HG03139 (cell line): ENCODE measurements at regions not wholly inside any gene's neighbourhood (a gene's known extent, or its start where the extent isn't known, plus 50 kb on each side); places are given as distances from the start of the nearest gene placed in this dataset.
"Not testable (repeated sequence)": the region's sequence is repeated elsewhere in the genome, so short reads cannot be mapped to it uniquely, and the experiment has no call there.

Experiments
- ATAC-seq: cut with Tn5 transposase; IDR thresholded peaks from one replicate; pipeline ENCODE4 v1.9.1; 2021; ENCODE audit not compliant: unreplicated experiment

DNA sequence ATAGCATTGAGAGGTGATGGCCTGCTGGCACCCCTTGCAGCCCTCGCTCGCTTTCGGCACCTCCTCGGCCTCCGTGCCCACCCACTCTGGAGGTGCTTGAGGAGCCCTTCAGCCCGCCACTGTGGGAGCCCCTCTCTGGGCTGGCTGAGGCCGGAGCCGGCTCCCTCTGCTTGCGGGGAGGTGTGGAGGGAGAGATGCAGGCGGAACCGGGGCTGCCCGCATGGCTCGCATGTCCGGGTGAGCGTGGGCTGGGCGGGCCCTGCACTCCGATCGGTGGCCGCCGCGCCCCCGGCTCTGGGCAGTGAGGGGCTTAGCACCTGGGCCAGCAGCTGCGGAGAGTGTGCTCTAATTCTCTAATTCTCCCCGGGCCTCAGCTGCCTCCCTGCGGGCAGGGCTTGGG, 101.1 kb downstream of the KIF4B start:
- ATAC-seq: no peak

DNA sequence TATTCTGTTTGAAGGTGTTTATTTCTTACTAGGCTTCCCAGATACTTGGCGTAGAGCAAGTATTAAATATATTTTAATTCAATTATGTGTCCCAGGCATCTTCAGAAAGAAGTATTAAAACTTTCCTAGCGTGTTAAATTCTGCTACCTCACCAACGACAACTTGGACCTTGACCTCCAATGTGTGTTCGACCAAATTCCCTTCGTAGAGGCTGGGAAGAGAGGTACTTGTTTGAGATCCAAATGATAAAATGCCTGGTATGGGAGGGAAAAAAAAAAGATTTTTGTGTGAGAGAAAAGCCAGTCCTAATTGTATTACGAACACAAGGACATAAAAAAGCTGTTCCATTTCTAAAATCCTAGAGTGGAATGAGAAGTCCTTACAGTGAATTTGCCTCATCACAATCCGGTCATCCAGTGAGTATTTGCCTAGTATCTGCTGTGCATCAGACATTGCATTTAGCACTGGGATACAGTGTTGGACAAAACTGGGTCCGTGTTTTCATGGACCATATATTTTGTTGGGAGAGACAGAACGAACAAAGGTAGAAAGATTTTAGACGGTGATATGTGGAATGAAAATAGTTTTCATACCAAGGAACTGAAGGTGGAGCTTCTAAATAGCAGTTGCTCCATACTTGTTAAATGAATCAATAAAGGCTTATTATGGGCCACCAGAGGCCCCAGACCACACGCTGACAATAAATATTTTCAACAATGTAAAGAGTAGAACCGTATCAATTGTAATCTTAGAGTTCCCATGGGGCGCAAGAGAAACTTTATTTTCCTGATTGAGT, 103.1 kb downstream of the KIF4B start:
- no peak for ATAC-seq

DNA sequence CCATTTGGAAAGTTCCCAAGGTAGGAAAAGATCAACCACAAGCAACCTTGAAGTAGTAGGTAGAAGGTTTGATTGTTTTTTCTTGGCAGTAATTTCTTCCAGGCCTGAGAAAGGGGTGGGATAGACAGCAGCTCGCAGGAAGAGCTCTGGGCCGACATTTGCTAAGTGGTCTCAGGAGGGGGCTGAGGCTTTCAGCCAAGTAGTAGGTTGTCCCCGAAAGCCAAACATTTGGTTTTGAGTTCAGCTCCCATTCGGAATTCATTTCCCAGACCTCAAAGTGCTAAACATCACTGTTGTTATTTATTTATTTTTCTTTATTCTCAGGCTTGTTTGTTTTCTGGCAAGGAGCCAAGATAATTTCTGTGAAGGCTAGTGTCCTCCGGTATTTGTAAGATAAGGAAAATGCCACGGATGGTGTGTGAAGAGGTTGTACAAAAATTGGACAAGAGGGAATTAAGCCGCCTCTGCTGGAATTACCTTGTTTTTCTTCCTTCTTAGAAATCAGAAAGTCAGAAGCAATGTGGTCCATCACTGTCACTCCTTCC, 112.1 kb downstream of the KIF4B start:
- no peak for ATAC-seq

DNA sequence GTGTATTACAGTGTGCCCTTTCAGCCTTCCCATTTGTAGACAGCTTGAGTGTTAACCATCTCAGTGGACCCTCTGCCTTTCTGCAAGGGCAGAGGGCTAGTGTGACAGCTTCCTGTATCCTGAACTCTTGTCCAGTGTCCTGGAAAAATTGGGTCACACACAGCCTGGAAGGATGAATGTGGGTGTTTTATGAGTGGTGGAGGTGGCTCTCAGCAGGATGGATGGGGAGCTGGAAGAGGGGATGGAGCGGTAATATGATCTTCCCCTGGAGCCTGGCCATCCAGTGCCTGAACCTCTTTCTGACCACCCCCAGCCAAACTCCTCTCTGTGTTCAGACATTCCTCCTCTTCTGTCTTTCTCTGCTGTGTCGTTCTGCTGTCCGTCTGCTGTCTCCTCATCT, 113.0 kb downstream of the KIF4B start:
- ATAC-seq: no peak

GRCh38 chr5:155127552-155127951, 114.0 kb downstream of the KIF4B start:
- ATAC-seq: no peak

GRCh38 chr5:155128786-155129512, 115.4 kb downstream of the KIF4B start:
- ATAC-seq: no peak

- ATAC-seq: no peak
Observed at GRCh38 chr5:155129513-155129880, 115.9 kb downstream of the KIF4B start.

DNA sequence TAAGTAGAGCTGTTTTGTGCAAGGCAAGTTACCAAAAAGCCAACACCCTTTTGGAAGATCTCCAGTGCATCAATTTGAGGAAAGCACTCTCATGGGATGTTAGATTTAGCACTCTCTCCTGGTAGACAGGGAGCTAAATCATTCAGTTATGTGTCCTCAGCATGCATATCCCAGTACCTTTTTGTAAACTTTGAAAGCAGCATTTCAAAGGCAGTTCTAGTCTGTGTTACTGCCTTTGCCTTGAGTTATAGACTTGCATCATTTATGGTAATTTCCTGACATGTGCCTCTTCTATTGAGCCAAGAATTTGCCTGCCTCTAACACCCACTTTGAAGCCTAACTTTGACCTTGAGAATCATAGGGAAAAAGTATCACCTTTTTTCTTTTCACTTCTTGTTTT, 120.6 kb downstream of the KIF4B start:
- no peak for ATAC-seq

DNA sequence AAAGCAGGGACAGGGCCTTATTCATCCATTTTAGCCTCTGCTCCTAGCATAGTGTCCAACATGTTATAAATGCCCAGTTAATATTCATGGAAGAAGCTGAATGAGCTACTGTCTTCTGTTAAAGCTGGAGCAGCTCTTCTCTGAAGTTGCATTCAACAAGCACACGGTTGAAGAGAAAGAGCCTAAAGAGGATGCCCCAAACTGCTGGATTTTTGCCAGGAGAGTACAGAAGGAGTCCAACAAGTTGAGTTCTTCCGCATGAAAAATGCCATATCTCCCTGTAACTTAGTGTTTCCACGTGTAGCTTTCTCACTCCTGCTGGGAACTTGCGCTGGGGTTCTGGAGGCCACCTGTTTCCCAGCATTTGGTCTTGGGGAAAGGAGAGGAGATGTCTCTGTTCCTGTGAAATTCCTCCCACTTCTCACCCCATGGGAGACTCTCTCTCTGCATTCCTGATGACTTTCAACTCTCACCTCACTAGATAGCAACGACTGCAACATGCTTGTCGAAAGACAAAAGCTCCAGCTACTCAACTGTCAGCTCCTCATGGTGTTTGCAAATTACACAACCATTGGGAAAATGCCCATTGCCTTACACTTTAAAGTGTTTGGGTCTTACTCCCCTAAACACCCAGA, 122.8 kb downstream of the KIF4B start:
- ATAC-seq: no peak

GRCh38 chr5:155137683-155138082, 124.1 kb downstream of the KIF4B start:
- ATAC-seq: no peak

GRCh38 chr5:155140646-155141045, 127.1 kb downstream of the KIF4B start:
- no peak for ATAC-seq

DNA sequence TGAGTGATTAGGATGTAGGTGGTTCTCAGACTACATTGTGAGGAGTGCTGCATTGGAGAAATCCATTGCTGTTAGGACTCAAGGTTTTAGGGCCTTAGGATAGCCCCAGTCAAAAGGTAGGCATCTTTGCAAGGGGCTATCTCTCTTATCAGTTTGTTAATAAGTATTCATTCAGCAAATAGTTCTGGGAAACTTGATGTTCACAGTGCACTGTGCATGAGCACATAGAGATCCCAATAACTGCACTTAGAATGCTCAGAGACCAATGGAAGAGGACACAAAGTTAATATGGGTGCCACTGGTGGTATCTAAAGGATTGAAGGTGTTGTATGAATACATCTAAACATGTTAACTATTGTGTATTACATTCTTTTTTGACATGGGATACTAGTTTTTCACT, 131.4 kb downstream of the KIF4B start:
- no peak for ATAC-seq

DNA sequence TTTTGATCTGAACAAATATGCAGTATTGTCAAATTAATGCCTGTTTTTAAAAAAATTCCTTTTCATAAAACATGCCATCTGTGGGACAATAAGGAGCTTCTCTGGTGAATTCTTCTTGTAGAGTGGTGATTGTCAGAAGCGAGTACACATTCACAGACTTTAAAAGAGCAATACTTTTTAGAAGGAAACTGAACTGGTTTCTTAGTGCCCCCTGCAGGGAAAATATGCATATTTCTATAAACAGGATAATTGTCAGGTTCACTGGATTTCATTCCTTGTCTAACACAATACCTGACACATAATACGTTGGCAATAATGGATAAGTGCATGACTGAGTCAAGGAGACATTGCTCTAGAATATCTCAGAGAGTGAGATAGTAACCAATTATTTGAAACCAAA, 133.7 kb downstream of the KIF4B start:
- no peak for ATAC-seq

- ATAC-seq: no peak
Observed at GRCh38 chr5:155148694-155149093, 135.1 kb downstream of the KIF4B start.

- no peak for ATAC-seq
Observed at GRCh38 chr5:155150012-155150411, 136.5 kb downstream of the KIF4B start.

DNA sequence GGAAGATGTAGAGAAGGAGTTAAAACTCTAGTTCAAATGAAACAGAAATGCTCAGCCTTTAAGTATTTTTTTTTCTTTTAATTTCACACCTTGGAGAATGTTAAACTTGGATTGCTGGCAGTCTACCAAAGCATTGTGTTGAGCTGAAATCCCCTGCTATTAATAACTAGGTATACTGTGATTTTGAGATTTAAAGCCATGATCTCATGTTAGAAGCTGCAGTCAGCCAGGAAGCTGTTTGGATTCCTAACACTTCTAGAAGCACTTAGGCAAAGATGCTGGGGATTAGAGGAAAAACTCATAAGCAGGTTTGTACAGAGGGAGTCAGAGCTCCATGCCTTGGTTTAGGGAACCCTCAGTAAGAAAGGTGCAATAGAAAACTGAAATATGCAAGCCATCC, 141.4 kb downstream of the KIF4B start:
- no peak for ATAC-seq

- not testable (repeated sequence) for ATAC-seq
Observed at GRCh38 chr5:155163084-155163483, 149.5 kb downstream of the KIF4B start.

DNA sequence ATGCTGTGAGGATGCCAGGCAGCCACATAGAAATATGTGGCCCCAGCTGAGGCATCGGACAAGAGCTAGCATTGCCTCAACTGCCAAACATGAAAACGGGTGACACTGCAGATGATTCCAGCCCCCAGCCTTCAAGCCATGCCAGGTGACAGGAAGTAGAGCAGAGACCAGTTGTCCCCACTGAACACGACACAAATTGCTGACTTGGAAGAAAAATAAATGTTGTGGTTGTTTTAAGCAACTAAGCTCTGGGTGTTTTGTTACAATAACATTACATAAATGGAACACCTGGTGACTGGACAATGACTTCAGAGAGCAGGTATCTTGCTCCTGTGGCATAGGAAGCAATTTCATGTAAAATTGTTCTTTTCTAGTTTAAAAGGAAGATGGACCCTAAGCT, 154.2 kb downstream of the KIF4B start:
- ATAC-seq: no peak

- ATAC-seq: no peak
Observed at GRCh38 chr5:155181542-155181941, 168.0 kb downstream of the KIF4B start.

DNA sequence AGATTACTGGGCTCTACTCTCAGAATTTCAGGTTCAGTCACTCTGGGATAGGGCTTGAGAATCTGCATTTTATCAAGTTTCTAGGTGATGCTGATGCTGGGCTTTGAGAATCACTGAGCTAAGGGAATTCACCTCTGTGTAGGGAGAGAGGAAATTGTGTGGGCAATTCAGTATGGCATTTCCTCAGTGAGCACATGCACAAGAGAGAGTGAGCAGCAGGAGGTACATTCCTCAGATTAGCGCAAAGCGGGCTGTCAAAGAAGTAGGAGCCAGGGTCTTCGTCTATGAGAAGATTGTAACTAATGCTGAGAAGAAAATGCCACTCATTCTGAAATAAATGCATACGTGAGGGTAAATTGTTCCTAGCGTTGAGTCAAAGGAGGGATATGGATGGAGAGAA, 175.9 kb downstream of the KIF4B start:
- no peak for ATAC-seq

DNA sequence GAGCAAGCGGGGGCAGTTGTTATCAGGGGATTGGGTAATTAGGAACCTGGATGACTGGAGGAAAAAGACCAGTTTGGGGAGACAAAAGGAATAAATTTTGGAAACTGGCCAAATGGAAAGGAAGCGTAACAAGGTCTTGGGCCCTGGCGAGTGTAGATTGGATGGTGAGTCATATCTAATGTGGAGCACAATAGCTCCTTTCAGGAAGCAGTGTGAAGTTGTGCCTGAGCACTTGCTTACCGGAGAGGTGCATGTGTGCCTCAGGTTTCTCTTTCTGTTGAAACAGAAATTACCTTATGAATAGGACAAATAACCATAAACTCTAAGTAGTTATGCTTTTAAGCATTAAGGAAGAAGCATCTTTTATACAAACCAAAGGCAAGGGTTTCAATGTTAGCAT, 176.4 kb downstream of the KIF4B start:
- no peak for ATAC-seq

- ATAC-seq: no peak
Observed at GRCh38 chr5:155193029-155193428, 179.5 kb downstream of the KIF4B start.
